AG04449 (cell line): ENCODE measurements at regions not wholly inside any gene's neighbourhood (a gene's known extent, or its start where the extent isn't known, plus 50 kb on each side); places are given as distances from the start of the nearest gene placed in this dataset.

Experiments used
- CTCF ChIA-PET: fragments of 350-600 bp; formaldehyde crosslinking; extraction: SDS; loops from one replicate; lab custom pipeline; 2021; ENCODE audit warnings: antibody characterized with exemption; lab: Yijun Ruan, JAX
- POLR2A ChIA-PET: fragments of 400-600, 350-600 bp; formaldehyde crosslinking; extraction: SDS; loops from one replicate; lab custom pipeline; 2020; ENCODE audit warnings: antibody characterized with exemption, inconsistent platforms; lab: Yijun Ruan, JAX
- DNase-seq: peaks from one replicate; pipeline ENCODE4 v3.0.0-alpha.2; 2010; ENCODE audit warnings: low read depth, low spot score
- H3K4me3 ChIP-seq: 2 replicates; pipeline ENCODE4 v1.5.1; 2011; ENCODE audit warnings: low read depth, mild to moderate bottlenecking, control low read depth, low read length
- CTCF ChIP-seq: IDR thresholded peaks from one replicate; pipeline ENCODE4 v1.5.1; 2011; ENCODE audit warnings: mild to moderate bottlenecking, moderate library complexity, low read length, control low read depth, inconsistent platforms; ENCODE audit not compliant: insufficient read depth; ENCODE audit errors: missing control alignments

- no peak for TF ChIP-seq CTCF
- POLR2A ChIA-PET = no interaction called here
- no peak for DNase-seq
These were observed 80.7 kb upstream of the MUCL1 start for GRCh38 chr12:54773593-54773992.

GRCh38 chr12:54765652-54766051 is 88.7 kb upstream of the MUCL1 start:
- H3K4me3 ChIP-seq = no peak overlapping the region
- DNase-seq = no peak
- ChIA-PET POLR2A (no interaction called here), CTCF (no interaction called here)
- no peak for TF ChIP-seq CTCF

More at GRCh38 chr12:54773593-54773992, 80.7 kb upstream of the MUCL1 start:
- CTCF ChIA-PET = no interaction called here
- H3K4me3 ChIP-seq = no peak overlapping the region

GRCh38 chr12:54762390-54762789 is 91.9 kb upstream of the MUCL1 start:
- ChIA-PET CTCF (interaction anchor here (1.2 to 5.6 kb wide), 2 partner anchors 12 to 230 kb away, joined by 3 to 38 read pairs; no protein-coding TSS in a partner anchor), POLR2A (no interaction called here)
- H3K4me3 ChIP-seq = no peak overlapping the region
- DNase-seq = no peak
- no peak for TF ChIP-seq CTCF

DNA sequence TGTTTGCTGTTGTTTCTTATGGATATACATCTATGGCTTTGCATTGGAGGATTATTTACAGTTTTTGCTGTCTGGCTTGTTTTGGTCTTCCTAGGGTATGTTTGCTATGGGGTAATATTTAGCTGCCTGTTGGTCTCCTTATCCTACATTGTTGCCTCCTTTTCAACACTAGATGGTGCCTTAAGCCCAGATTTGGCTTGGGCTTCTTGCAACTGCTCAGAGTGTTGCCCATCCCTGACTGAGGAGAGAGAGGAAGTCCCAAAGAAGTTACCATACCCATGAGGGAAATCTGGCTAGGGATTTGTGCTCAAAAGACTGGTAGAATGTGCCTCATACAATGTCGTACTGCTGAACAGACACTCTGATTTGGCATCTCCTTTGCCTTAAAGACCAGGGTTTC is 94.6 kb upstream of the MUCL1 start:
- TF ChIP-seq CTCF = no peak
- H3K4me3 ChIP-seq = no peak overlapping the region
- ChIA-PET POLR2A (no interaction called here), CTCF (interaction anchor here (0.9 to 5.6 kb wide), 5 partner anchors 10 to 205 kb away, joined by 3 to 38 read pairs (median 7); no protein-coding TSS in a partner anchor)
- peak; percentile 0 for DNase-seq

DNA sequence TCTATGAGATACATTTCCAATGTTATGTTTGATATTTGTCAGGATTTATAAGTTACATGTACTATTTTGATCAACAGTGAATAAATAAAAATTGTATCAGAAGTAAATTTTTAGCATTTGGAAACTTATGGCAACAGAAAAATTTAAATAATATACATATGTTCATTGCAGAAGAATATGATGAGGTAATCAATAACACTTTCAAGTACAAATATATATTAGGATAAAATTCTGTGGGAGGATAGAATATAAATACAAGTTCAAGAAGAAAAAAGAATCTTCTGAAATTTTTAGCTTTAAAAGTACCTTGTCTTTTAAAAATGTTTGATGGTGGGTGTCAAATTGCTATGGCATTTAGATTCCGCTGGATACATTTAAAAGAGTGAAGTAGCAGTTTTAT is 102.8 kb upstream of the MUCL1 start:
- no peak overlapping the region for H3K4me3 ChIP-seq
- ChIA-PET POLR2A (no interaction called here), CTCF (interaction anchor here (1.0 to 4.8 kb wide), 4 partner anchors 9 to 207 kb away, joined by 3 to 97 read pairs (median 20); no protein-coding TSS in a partner anchor)
- DNase-seq = no peak
- TF ChIP-seq CTCF = no peak

DNA sequence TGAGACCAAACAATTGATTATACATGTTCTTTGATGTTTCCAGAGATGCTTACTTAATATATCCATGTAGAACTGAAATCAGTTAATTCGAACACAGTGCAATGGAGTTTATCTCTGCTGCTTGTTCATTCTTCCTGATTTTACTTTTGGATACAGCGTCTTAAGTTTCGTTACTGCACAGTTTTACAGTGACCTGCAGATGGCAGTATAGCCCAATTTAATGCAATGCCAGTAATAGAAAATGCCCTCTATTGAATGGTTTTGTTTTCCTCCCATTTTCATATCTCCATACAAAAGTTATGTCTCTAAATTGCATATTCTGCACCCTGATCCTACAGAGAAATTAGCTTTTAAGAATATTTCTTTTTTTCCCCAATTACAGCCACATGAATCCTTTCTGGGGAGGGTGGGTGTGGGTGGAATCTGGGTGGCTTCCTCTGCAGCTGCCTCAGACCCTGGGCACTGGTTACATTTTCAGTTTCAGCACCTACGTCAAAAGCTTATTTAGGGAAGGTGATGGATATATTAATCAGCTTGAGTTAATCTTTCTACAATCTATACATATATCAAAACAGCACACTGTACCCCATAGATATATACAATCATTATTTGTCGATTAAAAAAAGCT is 101.1 kb upstream of the DCD start:
- DNase-seq = no peak
- POLR2A ChIA-PET = interaction anchor here (0.6 kb wide), 1 partner anchor 221 kb away, joined by 3 read pairs; no protein-coding TSS in a partner anchor
- peak; percentile 60 for TF ChIP-seq CTCF
- CTCF ChIA-PET = interaction anchor here (0.6 to 4.8 kb wide), 14 partner anchors 11 to 323 kb away, joined by 3 to 97 read pairs (median 8); partner anchors contain the start of gene MUCL1
- H3K4me3 ChIP-seq = no peak overlapping the region
